ENCODE measurements at regions not wholly inside any gene's neighbourhood (a gene's known extent, or its start where the extent isn't known, plus 50 kb on each side); places are given as distances from the start of the nearest gene placed in this dataset.

GRCh38 chr9:24953070-24953469, 407.4 kb upstream of the IZUMO3 start:
- Histone ChIP-seq H3F3A (ENCODE audit: low read length, unreplicated experiment) (no peaks in the 10 kb centered on the region), H3K79me2 (ENCODE audit: low read length) (no peaks in the 10 kb centered on the region), H4K20me1 (ENCODE audit: low read length) (no peaks in the 10 kb centered on the region), H3K27ac (ENCODE audit: low read length) (no peak overlapping the region), H2AFZ (ENCODE audit: low read length) (no peak overlapping the region), H3K27me3 (ENCODE audit: low read length) (no peaks in the 10 kb centered on the region), H3K9ac (ENCODE audit: low read length) (no peak overlapping the region), H3K9me3 (ENCODE audit: low read length) (no peaks in the 10 kb centered on the region), H3K36me3 (ENCODE audit: low read depth, low read length) (no peaks in the 10 kb centered on the region), H3K4me3 (ENCODE audit: low read length) (no peak overlapping the region), H3K4me1 (ENCODE audit: insufficient read depth, low read length) (no peaks in the 10 kb centered on the region), H3K9me2 (replicated peaks; ENCODE audit: low read length) (no peaks in the 10 kb centered on the region), H3K4me2 (ENCODE audit: low read length) (no peak overlapping the region)
- ChIA-PET POLR2A (ENCODE audit: unreplicated experiment) (no interaction called here), CTCF (no interaction called here)
- TF ChIP-seq EZH2 (IDR thresholded peaks at IDR 0.05; ENCODE audit: low read length, unreplicated experiment), result no peak
- BruUV-seq (replicated peaks), result no TSS peak
- intact Hi-C loops (cut with micrococcal nuclease), result no loop called here
- no peak for DNase-seq
- ATAC-seq, result no peak

GRCh38 chr9:24939109-24939850, 393.6 kb upstream of the IZUMO3 start:
- Histone ChIP-seq H3K27ac (ENCODE audit: low read length) (no peak overlapping the region), H3K4me1 (ENCODE audit: insufficient read depth, low read length) (no peaks in the 10 kb centered on the region), H3K4me3 (ENCODE audit: low read length) (no peak overlapping the region), H3K27me3 (ENCODE audit: low read length) (no peaks in the 10 kb centered on the region), H4K20me1 (ENCODE audit: low read length) (no peaks in the 10 kb centered on the region), H3K9me2 (replicated peaks; ENCODE audit: low read length) (no peaks in the 10 kb centered on the region), H3K4me2 (ENCODE audit: low read length) (no peak overlapping the region), H2AFZ (ENCODE audit: low read length) (no peak overlapping the region), H3K9me3 (ENCODE audit: low read length) (no peaks in the 10 kb centered on the region), H3K9ac (ENCODE audit: low read length) (no peak overlapping the region), H3F3A (ENCODE audit: low read length, unreplicated experiment) (no peaks in the 10 kb centered on the region), H3K36me3 (ENCODE audit: low read depth, low read length) (no peaks in the 10 kb centered on the region), H3K79me2 (ENCODE audit: low read length) (no peaks in the 10 kb centered on the region)
- BruUV-seq (replicated peaks), result no TSS peak
- ATAC-seq (no peak), DNase-seq (no peak)
- CTCF ChIA-PET, result no interaction called here
- TF ChIP-seq EZH2phosphoT487 (IDR thresholded peaks at IDR 0.05; ENCODE audit: borderline replicate concordance, low read length), result no peak
- TF ChIP-seq EZH2 (IDR thresholded peaks at IDR 0.05; ENCODE audit: low read length, unreplicated experiment), result no peak
- intact Hi-C loops (cut with micrococcal nuclease), result no loop called here
- POLR2A ChIA-PET (ENCODE audit: unreplicated experiment), result no interaction called here

- Histone ChIP-seq H3K27me3 (ENCODE audit: low read length) (no peaks in the 10 kb centered on the region), H3K79me2 (ENCODE audit: low read length) (no peaks in the 10 kb centered on the region), H3K36me3 (ENCODE audit: low read depth, low read length) (no peaks in the 10 kb centered on the region), H3K9me3 (ENCODE audit: low read length) (no peaks in the 10 kb centered on the region), H2AFZ (ENCODE audit: low read length) (no peak overlapping the region), H3K9me2 (replicated peaks; ENCODE audit: low read length) (no peaks in the 10 kb centered on the region), H3K4me3 (ENCODE audit: low read length) (no peak overlapping the region), H3F3A (ENCODE audit: low read length, unreplicated experiment) (no peaks in the 10 kb centered on the region), H3K9ac (ENCODE audit: low read length) (no peak overlapping the region), H3K4me1 (ENCODE audit: insufficient read depth, low read length) (no peaks in the 10 kb centered on the region), H3K4me2 (ENCODE audit: low read length) (no peak overlapping the region), H4K20me1 (ENCODE audit: low read length) (no peaks in the 10 kb centered on the region), H3K27ac (ENCODE audit: low read length) (no peak overlapping the region)
- TF ChIP-seq EZH2phosphoT487 (IDR thresholded peaks at IDR 0.05; ENCODE audit: borderline replicate concordance, low read length) (no peak), EZH2 (IDR thresholded peaks at IDR 0.05; ENCODE audit: low read length, unreplicated experiment) (no peak), CTCF (conservative IDR thresholded peaks at IDR 0.05; ENCODE audit: low read depth, low read length) (no peak)
- intact Hi-C loops (cut with micrococcal nuclease), result no loop called here
- ATAC-seq (no peak), DNase-seq (no peak)
- ChIA-PET POLR2A (ENCODE audit: unreplicated experiment) (no interaction called here), CTCF (no interaction called here)
- no TSS peak for BruUV-seq (replicated peaks)
These were observed 390.4 kb upstream of the IZUMO3 start for GRCh38 chr9:24936117-24936516.

- TF ChIP-seq EZH2phosphoT487 (IDR thresholded peaks at IDR 0.05; ENCODE audit: borderline replicate concordance, low read length) (no peak), EZH2 (IDR thresholded peaks at IDR 0.05; ENCODE audit: low read length, unreplicated experiment) (no peak), CTCF (conservative IDR thresholded peaks at IDR 0.05; ENCODE audit: low read depth, low read length) (no peak)
- H3K79me2 ChIP-seq (ENCODE audit: low read length), result no peaks in the 10 kb centered on the region
- DNase-seq (no peak), ATAC-seq (no peak)
- intact Hi-C loops (cut with micrococcal nuclease), result no loop called here
- H2AFZ ChIP-seq (ENCODE audit: low read length), result no peak overlapping the region
- H3K9ac ChIP-seq (ENCODE audit: low read length), result no peak overlapping the region
- no peaks in the 10 kb centered on the region for H3F3A ChIP-seq (ENCODE audit: low read length, unreplicated experiment)
- no peak overlapping the region for H3K4me3 ChIP-seq (ENCODE audit: low read length)
- no peaks in the 10 kb centered on the region for H4K20me1 ChIP-seq (ENCODE audit: low read length)
- no peaks in the 10 kb centered on the region for H3K36me3 ChIP-seq (ENCODE audit: low read depth, low read length)
- POLR2A ChIA-PET (ENCODE audit: unreplicated experiment), result no interaction called here
- H3K4me2 ChIP-seq (ENCODE audit: low read length), result no peak overlapping the region
- H3K4me1 ChIP-seq (ENCODE audit: insufficient read depth, low read length), result no peaks in the 10 kb centered on the region
- no TSS peak for BruUV-seq (replicated peaks)
- CTCF ChIA-PET, result no interaction called here
- no peaks in the 10 kb centered on the region for H3K9me2 ChIP-seq (replicated peaks; ENCODE audit: low read length)
- no peaks in the 10 kb centered on the region for H3K9me3 ChIP-seq (ENCODE audit: low read length)
- no peaks in the 10 kb centered on the region for H3K27me3 ChIP-seq (ENCODE audit: low read length)
- H3K27ac ChIP-seq (ENCODE audit: low read length), result no peak overlapping the region
These were observed 387.1 kb upstream of the IZUMO3 start for GRCh38 chr9:24932785-24933184.

All from PC-3 (cell line).